Esophagus squamous epithelium (tissue), 4 donors: ENCODE measurements at regions not wholly inside any gene's neighbourhood (a gene's known extent, or its start where the extent isn't known, plus 50 kb on each side); places are given as distances from the start of the nearest gene placed in this dataset.

Experiments used
- CTCF ChIP-seq, 6 experiments: fragments of 450-650 bp in 4 of 6; fragments of 200-600 bp in 2 of 6; sonication (generic) in 2 of 6; IDR thresholded peaks; one replicate each; pipeline ENCODE4 v1.5.1; 2016 to 2019; ENCODE audit warnings: antibody characterized with exemption in 6 of 6, mild to moderate bottlenecking in 4 of 6, moderate library complexity in 4 of 6
- POLR2A ChIP-seq, 4 donors: fragments of 450-650 bp; IDR thresholded peaks; one replicate each; pipeline ENCODE4 v1.6.1; 2017; ENCODE audit warnings: antibody characterized with exemption in 4 of 4, mild to moderate bottlenecking in 4 of 4, moderate library complexity in 3 of 4

- TF ChIP-seq CTCF (IDR thresholded peaks at IDR 0.05) (no peak), POLR2A (IDR thresholded peaks at IDR 0.05) (no peak)
These were observed 344.6 kb upstream of the ACVR2A start for GRCh38 chr2:147500229-147500628.
